ENCODE measurements at regions not wholly inside any gene's neighbourhood (a gene's known extent, or its start where the extent isn't known, plus 50 kb on each side); places are given as distances from the start of the nearest gene placed in this dataset.

DNA sequence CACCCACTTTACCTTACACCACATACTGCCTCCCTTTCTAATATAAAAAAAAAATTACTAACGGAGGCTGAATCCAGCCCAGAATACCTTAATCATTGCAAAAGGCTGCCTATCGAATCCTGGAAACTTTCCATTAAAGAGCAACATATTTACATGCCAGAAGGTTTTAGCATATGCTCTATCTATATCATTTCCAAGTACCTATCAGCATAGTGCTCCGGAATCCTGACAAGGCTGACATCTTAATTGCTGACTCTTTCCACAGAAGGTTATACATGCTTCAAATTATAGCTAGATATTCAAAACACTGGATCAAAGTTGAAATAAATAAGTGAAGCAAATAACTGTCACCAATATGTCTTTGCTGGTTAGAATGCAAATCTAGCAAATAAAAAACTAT, 170.9 kb upstream of the CDK1 start:
- TF ChIP-seq, protein P1, sequence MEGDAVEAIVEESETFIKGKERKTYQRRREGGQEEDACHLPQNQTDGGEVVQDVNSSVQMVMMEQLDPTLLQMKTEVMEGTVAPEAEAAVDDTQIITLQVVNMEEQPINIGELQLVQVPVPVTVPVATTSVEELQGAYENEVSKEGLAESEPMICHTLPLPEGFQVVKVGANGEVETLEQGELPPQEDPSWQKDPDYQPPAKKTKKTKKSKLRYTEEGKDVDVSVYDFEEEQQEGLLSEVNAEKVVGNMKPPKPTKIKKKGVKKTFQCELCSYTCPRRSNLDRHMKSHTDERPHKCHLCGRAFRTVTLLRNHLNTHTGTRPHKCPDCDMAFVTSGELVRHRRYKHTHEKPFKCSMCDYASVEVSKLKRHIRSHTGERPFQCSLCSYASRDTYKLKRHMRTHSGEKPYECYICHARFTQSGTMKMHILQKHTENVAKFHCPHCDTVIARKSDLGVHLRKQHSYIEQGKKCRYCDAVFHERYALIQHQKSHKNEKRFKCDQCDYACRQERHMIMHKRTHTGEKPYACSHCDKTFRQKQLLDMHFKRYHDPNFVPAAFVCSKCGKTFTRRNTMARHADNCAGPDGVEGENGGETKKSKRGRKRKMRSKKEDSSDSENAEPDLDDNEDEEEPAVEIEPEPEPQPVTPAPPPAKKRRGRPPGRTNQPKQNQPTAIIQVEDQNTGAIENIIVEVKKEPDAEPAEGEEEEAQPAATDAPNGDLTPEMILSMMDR (conservative IDR thresholded peaks at IDR 0.05; ENCODE audit: low read depth in 2 of 2), result no peak
- TF ChIP-seq EZH2phosphoT487 (IDR thresholded peaks at IDR 0.05; ENCODE audit: unreplicated experiment) (no peak), EZH2 (IDR thresholded peaks at IDR 0.05; ENCODE audit: low read depth, unreplicated experiment) (no peak), JUNB (IDR thresholded peaks at IDR 0.05; ENCODE audit: unreplicated experiment) (no peak), POLR2AphosphoS5 (IDR thresholded peaks at IDR 0.05; ENCODE audit: low read depth) (no peak), ZNF114 (CRISPR knock-in tag; IDR thresholded peaks at IDR 0.05) (no peak), STAT1 (IDR thresholded peaks at IDR 0.05; ENCODE audit: unreplicated experiment) (no peak)
- TF ChIP-seq, protein P2, sequence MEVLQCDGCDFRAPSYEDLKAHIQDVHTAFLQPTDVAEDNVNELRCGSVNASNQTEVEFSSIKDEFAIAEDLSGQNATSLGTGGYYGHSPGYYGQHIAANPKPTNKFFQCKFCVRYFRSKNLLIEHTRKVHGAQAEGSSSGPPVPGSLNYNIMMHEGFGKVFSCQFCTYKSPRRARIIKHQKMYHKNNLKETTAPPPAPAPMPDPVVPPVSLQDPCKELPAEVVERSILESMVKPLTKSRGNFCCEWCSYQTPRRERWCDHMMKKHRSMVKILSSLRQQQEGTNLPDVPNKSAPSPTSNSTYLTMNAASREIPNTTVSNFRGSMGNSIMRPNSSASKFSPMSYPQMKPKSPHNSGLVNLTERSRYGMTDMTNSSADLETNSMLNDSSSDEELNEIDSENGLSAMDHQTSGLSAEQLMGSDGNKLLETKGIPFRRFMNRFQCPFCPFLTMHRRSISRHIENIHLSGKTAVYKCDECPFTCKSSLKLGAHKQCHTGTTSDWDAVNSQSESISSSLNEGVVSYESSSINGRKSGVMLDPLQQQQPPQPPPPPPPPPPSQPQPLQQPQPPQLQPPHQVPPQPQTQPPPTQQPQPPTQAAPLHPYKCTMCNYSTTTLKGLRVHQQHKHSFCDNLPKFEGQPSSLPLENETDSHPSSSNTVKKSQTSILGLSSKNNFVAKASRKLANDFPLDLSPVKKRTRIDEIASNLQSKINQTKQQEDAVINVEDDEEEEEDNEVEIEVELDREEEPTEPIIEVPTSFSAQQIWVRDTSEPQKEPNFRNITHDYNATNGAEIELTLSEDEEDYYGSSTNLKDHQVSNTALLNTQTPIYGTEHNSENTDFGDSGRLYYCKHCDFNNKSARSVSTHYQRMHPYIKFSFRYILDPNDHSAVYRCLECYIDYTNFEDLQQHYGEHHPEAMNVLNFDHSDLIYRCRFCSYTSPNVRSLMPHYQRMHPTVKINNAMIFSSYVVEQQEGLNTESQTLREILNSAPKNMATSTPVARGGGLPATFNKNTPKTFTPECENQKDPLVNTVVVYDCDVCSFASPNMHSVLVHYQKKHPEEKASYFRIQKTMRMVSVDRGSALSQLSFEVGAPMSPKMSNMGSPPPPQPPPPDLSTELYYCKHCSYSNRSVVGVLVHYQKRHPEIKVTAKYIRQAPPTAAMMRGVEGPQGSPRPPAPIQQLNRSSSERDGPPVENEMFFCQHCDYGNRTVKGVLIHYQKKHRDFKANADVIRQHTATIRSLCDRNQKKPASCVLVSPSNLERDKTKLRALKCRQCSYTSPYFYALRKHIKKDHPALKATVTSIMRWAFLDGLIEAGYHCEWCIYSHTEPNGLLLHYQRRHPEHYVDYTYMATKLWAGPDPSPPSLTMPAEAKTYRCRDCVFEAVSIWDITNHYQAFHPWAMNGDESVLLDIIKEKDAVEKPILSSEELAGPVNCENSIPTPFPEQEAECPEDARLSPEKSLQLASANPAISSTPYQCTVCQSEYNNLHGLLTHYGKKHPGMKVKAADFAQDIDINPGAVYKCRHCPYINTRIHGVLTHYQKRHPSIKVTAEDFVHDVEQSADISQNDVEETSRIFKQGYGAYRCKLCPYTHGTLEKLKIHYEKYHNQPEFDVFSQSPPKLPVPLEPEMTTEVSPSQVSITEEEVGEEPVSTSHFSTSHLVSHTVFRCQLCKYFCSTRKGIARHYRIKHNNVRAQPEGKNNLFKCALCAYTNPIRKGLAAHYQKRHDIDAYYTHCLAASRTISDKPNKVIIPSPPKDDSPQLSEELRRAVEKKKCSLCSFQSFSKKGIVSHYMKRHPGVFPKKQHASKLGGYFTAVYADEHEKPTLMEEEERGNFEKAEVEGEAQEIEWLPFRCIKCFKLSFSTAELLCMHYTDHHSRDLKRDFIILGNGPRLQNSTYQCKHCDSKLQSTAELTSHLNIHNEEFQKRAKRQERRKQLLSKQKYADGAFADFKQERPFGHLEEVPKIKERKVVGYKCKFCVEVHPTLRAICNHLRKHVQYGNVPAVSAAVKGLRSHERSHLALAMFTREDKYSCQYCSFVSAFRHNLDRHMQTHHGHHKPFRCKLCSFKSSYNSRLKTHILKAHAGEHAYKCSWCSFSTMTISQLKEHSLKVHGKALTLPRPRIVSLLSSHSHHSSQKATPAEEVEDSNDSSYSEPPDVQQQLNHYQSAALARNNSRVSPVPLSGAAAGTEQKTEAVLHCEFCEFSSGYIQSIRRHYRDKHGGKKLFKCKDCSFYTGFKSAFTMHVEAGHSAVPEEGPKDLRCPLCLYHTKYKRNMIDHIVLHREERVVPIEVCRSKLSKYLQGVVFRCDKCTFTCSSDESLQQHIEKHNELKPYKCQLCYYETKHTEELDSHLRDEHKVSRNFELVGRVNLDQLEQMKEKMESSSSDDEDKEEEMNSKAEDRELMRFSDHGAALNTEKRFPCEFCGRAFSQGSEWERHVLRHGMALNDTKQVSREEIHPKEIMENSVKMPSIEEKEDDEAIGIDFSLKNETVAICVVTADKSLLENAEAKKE (CRISPR knock-in tag; IDR thresholded peaks at IDR 0.05), result no peak
- TF ChIP-seq, protein P3, sequence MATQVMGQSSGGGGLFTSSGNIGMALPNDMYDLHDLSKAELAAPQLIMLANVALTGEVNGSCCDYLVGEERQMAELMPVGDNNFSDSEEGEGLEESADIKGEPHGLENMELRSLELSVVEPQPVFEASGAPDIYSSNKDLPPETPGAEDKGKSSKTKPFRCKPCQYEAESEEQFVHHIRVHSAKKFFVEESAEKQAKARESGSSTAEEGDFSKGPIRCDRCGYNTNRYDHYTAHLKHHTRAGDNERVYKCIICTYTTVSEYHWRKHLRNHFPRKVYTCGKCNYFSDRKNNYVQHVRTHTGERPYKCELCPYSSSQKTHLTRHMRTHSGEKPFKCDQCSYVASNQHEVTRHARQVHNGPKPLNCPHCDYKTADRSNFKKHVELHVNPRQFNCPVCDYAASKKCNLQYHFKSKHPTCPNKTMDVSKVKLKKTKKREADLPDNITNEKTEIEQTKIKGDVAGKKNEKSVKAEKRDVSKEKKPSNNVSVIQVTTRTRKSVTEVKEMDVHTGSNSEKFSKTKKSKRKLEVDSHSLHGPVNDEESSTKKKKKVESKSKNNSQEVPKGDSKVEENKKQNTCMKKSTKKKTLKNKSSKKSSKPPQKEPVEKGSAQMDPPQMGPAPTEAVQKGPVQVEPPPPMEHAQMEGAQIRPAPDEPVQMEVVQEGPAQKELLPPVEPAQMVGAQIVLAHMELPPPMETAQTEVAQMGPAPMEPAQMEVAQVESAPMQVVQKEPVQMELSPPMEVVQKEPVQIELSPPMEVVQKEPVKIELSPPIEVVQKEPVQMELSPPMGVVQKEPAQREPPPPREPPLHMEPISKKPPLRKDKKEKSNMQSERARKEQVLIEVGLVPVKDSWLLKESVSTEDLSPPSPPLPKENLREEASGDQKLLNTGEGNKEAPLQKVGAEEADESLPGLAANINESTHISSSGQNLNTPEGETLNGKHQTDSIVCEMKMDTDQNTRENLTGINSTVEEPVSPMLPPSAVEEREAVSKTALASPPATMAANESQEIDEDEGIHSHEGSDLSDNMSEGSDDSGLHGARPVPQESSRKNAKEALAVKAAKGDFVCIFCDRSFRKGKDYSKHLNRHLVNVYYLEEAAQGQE (IDR thresholded peaks at IDR 0.05; ENCODE audit: unreplicated experiment), result no peak
- TF ChIP-seq, protein P4, sequence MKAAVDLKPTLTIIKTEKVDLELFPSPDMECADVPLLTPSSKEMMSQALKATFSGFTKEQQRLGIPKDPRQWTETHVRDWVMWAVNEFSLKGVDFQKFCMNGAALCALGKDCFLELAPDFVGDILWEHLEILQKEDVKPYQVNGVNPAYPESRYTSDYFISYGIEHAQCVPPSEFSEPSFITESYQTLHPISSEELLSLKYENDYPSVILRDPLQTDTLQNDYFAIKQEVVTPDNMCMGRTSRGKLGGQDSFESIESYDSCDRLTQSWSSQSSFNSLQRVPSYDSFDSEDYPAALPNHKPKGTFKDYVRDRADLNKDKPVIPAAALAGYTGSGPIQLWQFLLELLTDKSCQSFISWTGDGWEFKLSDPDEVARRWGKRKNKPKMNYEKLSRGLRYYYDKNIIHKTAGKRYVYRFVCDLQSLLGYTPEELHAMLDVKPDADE (IDR thresholded peaks at IDR 0.05), result no peak

Data from GM23338 (cell line).